H1 (cell line): ENCODE measurements at regions not wholly inside any gene's neighbourhood (a gene's known extent, or its start where the extent isn't known, plus 50 kb on each side); places are given as distances from the start of the nearest gene placed in this dataset.

Source experiments
- ATF2 ChIP-seq: IDR thresholded peaks from 2 replicates; pipeline ENCODE4 v1.6.1; 2012; ENCODE audit warnings: low read length, inconsistent platforms
- HDAC6 ChIP-seq: IDR thresholded peaks from one replicate; pipeline ENCODE4 v1.7.1; 2012; ENCODE audit warnings: low read depth, mild to moderate bottlenecking, inconsistent platforms, low read length, moderate library complexity
- JUND ChIP-seq: IDR thresholded peaks from 2 replicates; pipeline ENCODE4 v1.6.1; 2011; ENCODE audit warnings: mild to moderate bottlenecking, improper control_type of control experiment, low read length
- MAX ChIP-seq: IDR thresholded peaks from 2 replicates; pipeline ENCODE4 v1.6.1; 2012; ENCODE audit warnings: inconsistent platforms
- SP2 ChIP-seq: IDR thresholded peaks from 2 replicates; pipeline ENCODE4 v1.6.1; 2012; ENCODE audit warnings: mild to moderate bottlenecking, low read length, inconsistent platforms
- TCF12 ChIP-seq: IDR thresholded peaks from 2 replicates; pipeline ENCODE4 v1.6.1; 2011; ENCODE audit warnings: low read depth, mild to moderate bottlenecking, low read length

- TF ChIP-seq ATF2 (no peak), TCF12 (no peak), HDAC6 (no peak), SP2 (no peak), JUND (no peak), MAX (no peak)
- TF ChIP-seq, all 59 proteins: peak for 0
Observed at GRCh38 chr13:37364007-37364406, 234.6 kb downstream of the POSTN start (continued).
